AG04450 (cell line): ENCODE measurements at regions not wholly inside any gene's neighbourhood (a gene's known extent, or its start where the extent isn't known, plus 50 kb on each side); places are given as distances from the start of the nearest gene placed in this dataset.

ENCODE experiments used
- CTCF ChIA-PET: fragments of 300-600, 350-600 bp; formaldehyde crosslinking; extraction: SDS; loops from one replicate; lab custom pipeline; 2022; ENCODE audit warnings: antibody characterized with exemption, inconsistent platforms; lab: Charles Lee
- POLR2A ChIA-PET: fragments of 350-600 bp; formaldehyde crosslinking; extraction: SDS; loops from one replicate; lab custom pipeline; 2021; ENCODE audit warnings: antibody characterized with exemption, inconsistent platforms; lab: Yijun Ruan, JAX
- DNase-seq: peaks from one replicate; pipeline ENCODE4 v3.0.0-alpha.2; 2011; ENCODE audit warnings: low read depth, low spot score
- H3K27ac ChIP-seq: one replicate; pipeline ENCODE4 v1.5.1; 2012; ENCODE audit warnings: low read depth, low read length, control low read depth
- H3K27me3 ChIP-seq: one replicate; pipeline ENCODE4 v1.6.0; 2012; ENCODE audit warnings: low read length; ENCODE audit not compliant: control insufficient read depth, insufficient read depth
- H3K4me3 ChIP-seq: 2 replicates; pipeline ENCODE4 v1.5.1; 2011; ENCODE audit warnings: mild to moderate bottlenecking, low read depth, low read length, control low read depth
- H3K9me3 ChIP-seq: 2 replicates; pipeline ENCODE4 v1.5.1; 2012; ENCODE audit warnings: low read length; ENCODE audit not compliant: control insufficient read depth, insufficient read depth
- TF ChIP-seq, protein P1 (sequence below): IDR thresholded peaks from 2 replicates; pipeline ENCODE4 v1.5.1; 2011; ENCODE audit warnings: low read depth, low read length, control low read depth, inconsistent platforms

DNA sequence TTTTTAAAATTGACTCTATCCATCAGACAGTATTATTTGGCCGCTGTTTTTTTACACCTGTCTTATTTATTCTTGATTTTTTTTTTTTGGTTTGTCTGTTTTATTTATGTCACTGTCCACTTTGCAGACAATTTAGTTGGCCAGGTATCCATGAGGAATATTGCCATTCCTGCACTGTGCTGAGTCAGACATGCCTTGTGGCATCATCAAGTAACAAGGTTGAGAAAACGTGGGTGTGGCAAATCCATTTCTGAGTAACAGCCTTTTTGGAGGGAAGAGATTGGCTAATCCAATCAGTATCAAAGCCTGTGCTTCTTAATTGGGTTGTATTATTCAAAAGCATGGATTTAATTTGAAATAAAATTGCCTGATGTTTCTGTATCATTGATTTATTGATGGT, 463.1 kb downstream of the USP25 start:
- CTCF ChIA-PET: interaction anchor here (0.9 to 1.4 kb wide), 3 partner anchors 31 to 216 kb away, joined by 3 to 6 read pairs (median 3); no protein-coding TSS in a partner anchor
- POLR2A ChIA-PET: interaction anchor here (0.7 kb wide), 1 partner anchor 226 kb away, joined by 5 read pairs; no protein-coding TSS in a partner anchor
- DNase-seq: no peak
- Histone ChIP-seq H3K27me3 (no peaks in the 10 kb centered on the region), H3K4me3 (no peak overlapping the region), H3K9me3 (no peaks in the 10 kb centered on the region), H3K27ac (no peak overlapping the region)
- TF ChIP-seq, protein P1, sequence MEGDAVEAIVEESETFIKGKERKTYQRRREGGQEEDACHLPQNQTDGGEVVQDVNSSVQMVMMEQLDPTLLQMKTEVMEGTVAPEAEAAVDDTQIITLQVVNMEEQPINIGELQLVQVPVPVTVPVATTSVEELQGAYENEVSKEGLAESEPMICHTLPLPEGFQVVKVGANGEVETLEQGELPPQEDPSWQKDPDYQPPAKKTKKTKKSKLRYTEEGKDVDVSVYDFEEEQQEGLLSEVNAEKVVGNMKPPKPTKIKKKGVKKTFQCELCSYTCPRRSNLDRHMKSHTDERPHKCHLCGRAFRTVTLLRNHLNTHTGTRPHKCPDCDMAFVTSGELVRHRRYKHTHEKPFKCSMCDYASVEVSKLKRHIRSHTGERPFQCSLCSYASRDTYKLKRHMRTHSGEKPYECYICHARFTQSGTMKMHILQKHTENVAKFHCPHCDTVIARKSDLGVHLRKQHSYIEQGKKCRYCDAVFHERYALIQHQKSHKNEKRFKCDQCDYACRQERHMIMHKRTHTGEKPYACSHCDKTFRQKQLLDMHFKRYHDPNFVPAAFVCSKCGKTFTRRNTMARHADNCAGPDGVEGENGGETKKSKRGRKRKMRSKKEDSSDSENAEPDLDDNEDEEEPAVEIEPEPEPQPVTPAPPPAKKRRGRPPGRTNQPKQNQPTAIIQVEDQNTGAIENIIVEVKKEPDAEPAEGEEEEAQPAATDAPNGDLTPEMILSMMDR: no peak

DNA sequence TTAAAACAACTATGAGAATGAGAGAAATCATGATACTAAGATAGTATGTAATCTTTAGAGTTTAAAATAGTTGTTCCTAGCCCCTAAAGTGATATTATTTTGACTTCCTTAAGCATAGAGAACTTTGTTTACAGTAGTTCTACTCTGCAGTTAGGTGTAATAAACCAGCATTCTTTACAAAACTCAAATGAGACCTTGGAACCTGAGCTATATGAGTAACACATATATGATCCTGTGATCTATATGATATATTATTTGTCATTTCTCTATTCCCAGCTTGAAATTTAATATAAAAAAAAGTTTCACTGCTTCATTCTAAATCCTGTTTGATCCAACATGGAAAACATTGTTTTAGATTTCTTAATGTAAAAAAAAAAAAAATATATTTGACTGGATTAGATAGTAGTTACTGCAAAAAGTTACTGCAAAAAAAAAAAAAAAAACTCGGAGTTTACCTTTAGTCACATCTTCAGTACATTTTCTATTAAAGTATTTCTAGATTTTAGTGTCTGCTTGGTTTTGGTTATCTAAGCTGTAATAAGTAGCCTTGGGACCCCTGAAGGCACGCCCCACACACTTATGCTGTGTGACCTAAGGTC, 463.8 kb downstream of the USP25 start:
- Histone ChIP-seq H3K4me3 (peak overlapping the region; percentile 60), H3K9me3 (no peaks in the 10 kb centered on the region), H3K27me3 (no peaks in the 10 kb centered on the region), H3K27ac (peak overlapping the region; percentile 84)
- ChIA-PET POLR2A (interaction anchor here (0.7 to 1.9 kb wide), 5 partner anchors 77 to 226 kb away, joined by 3 to 10 read pairs (median 5); no protein-coding TSS in a partner anchor), CTCF (interaction anchor here (0.6 to 1.4 kb wide), 9 partner anchors 12 to 1634 kb away, joined by 3 to 10 read pairs (median 3); no protein-coding TSS in a partner anchor)
- TF ChIP-seq, protein P1: no peak
- no peak for DNase-seq

DNA sequence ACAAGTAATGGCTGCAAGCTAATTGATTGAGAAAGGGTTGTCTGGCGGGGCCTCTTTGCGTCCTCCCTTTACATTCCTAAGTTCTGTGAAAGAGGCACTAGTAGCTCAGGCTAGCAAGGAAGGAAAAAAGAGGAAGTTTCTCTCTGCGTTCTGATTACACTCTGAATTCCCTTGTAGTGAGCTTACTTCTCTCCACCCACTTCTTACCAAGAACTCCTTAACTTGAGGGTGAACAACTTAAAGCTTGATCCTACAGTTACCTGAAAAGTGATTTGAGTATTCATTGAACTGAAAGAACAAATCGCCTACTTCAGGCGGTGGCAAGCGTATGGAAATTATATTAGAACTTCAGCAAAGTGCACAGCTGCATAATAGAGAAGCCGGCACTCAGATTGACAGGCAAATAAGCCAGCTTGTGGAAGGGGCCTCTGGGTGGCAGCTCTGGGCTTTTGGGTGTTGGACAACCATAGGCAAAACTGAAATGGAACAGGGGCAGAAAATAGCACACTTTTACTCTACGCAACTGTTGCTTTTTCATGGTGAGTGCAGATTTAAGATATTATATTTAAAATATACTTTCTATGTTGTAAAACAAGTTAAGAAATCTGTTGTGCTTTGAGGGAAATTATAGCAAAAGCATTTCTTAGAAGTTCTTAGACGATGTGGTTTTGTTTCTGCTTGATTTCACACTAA, 464.5 kb downstream of the USP25 start:
- DNase-seq: peak; percentile 60

DNA sequence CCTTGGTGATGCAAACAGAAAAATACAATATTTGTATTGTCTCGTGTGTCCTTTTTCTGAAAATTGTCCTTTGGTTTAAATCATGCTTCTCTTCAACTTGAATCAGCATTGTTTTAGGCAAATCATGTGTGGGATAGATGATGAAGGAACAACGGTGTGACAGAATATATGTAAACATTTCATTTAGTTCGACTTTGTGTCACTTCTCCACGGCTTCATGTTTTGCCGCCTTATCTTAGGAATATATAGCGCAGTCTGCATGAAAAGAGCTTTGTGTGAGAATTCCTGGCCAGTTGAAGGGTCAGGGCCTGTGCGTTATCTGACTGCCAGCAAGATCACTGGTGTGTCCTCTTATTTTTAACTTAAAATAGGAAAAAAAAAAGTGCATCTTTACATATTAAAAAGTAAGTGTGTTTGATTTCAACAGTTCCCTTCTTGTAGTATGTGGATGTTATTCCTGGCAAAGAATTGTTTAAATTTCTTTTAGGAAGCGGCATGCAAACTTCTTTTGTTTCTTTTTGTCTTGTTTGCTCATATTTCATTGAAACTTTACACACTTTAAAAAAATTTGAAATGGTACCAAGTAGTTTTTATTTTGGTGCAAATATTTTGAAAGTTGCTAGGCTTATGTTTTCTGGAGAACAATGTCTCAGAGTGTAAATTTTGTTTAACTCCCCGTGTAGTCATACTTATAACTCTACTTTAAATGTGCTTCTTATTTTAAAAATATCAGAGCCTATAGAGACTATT, 465.2 kb downstream of the USP25 start:
- ChIA-PET POLR2A (interaction anchor here (1.9 kb wide), 1 partner anchor 78 kb away, joined by 10 read pairs; no protein-coding TSS in a partner anchor), CTCF (interaction anchor here (1.3 to 2.0 kb wide), 3 partner anchors 113 to 136 kb away, joined by 5 to 6 read pairs (median 6); no protein-coding TSS in a partner anchor)
- H3K9me3 ChIP-seq: no peaks in the 10 kb centered on the region
- TF ChIP-seq, protein P1: no peak
- no peak for DNase-seq
- no peaks in the 10 kb centered on the region for H3K27me3 ChIP-seq
- peak overlapping the region; percentile 63 for H3K27ac ChIP-seq
- peak overlapping the region; percentile 60 for H3K4me3 ChIP-seq

More for the DNA sequence above, 464.5 kb downstream of the USP25 start:
- TF ChIP-seq, protein P1: peak; percentile 36
- no peaks in the 10 kb centered on the region for H3K9me3 ChIP-seq
- ChIA-PET CTCF (interaction anchor here (0.6 to 1.4 kb wide), 9 partner anchors 13 to 1634 kb away, joined by 3 to 10 read pairs (median 3); no protein-coding TSS in a partner anchor), POLR2A (interaction anchor here (0.7 to 1.9 kb wide), 4 partner anchors 77 to 100 kb away, joined by 3 to 10 read pairs (median 5); no protein-coding TSS in a partner anchor)
- H3K4me3 ChIP-seq: peak overlapping the region; percentile 60
- peak overlapping the region; percentile 84 for H3K27ac ChIP-seq
- H3K27me3 ChIP-seq: no peaks in the 10 kb centered on the region
